ENCODE measurements at regions not wholly inside any gene's neighbourhood (a gene's known extent, or its start where the extent isn't known, plus 50 kb on each side); places are given as distances from the start of the nearest gene placed in this dataset.

- TF ChIP-seq, protein P1, sequence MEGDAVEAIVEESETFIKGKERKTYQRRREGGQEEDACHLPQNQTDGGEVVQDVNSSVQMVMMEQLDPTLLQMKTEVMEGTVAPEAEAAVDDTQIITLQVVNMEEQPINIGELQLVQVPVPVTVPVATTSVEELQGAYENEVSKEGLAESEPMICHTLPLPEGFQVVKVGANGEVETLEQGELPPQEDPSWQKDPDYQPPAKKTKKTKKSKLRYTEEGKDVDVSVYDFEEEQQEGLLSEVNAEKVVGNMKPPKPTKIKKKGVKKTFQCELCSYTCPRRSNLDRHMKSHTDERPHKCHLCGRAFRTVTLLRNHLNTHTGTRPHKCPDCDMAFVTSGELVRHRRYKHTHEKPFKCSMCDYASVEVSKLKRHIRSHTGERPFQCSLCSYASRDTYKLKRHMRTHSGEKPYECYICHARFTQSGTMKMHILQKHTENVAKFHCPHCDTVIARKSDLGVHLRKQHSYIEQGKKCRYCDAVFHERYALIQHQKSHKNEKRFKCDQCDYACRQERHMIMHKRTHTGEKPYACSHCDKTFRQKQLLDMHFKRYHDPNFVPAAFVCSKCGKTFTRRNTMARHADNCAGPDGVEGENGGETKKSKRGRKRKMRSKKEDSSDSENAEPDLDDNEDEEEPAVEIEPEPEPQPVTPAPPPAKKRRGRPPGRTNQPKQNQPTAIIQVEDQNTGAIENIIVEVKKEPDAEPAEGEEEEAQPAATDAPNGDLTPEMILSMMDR (IDR thresholded peaks at IDR 0.05 in 8 of 11, conservative IDR thresholded peaks at IDR 0.05 in 3 of 11): no peak
- TF ChIP-seq POLR2A (IDR thresholded peaks at IDR 0.05) (no peak), POLR2AphosphoS5 (IDR thresholded peaks at IDR 0.05) (no peak)
Observed at GRCh38 chr2:238724728-238725127, 123.2 kb upstream of the TWIST2 start.

Data from spleen (tissue), 7 donors.